ENCODE measurements at regions not wholly inside any gene's neighbourhood (a gene's known extent, or its start where the extent isn't known, plus 50 kb on each side); places are given as distances from the start of the nearest gene placed in this dataset.

DNA sequence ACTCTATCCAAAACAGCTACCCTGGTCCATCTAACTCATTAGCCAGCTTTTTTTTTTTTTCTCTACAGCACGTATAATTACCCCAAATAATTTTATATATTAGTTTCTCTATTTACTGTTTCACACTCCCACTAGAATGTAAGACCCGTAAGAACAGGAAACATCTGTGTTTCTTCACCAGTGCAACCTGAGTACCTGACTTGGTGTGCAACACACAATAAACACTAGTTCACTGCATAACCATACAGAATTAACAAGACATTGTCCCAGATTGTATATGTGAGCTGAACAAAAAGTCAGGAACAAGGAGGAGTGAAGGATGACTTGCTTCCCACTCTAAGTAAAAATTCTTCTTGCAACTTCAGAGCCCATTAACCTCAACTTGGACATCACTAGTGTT lies 180.2 kb upstream of the AKR1E2 start:
- TF ChIP-seq, protein P1, sequence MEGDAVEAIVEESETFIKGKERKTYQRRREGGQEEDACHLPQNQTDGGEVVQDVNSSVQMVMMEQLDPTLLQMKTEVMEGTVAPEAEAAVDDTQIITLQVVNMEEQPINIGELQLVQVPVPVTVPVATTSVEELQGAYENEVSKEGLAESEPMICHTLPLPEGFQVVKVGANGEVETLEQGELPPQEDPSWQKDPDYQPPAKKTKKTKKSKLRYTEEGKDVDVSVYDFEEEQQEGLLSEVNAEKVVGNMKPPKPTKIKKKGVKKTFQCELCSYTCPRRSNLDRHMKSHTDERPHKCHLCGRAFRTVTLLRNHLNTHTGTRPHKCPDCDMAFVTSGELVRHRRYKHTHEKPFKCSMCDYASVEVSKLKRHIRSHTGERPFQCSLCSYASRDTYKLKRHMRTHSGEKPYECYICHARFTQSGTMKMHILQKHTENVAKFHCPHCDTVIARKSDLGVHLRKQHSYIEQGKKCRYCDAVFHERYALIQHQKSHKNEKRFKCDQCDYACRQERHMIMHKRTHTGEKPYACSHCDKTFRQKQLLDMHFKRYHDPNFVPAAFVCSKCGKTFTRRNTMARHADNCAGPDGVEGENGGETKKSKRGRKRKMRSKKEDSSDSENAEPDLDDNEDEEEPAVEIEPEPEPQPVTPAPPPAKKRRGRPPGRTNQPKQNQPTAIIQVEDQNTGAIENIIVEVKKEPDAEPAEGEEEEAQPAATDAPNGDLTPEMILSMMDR (IDR thresholded peaks at IDR 0.05) = no peak
- TF ChIP-seq EZH2 (IDR thresholded peaks at IDR 0.05; ENCODE audit: borderline replicate concordance, insufficient read depth, low read depth, low read length, poor library complexity, severe bottlenecking) = no peak

Measured in B cell (primary cell).